DND-41 (cell line): ENCODE measurements at regions not wholly inside any gene's neighbourhood (a gene's known extent, or its start where the extent isn't known, plus 50 kb on each side); places are given as distances from the start of the nearest gene placed in this dataset.

Source experiments
- ATAC-seq: fragments of 200-7000 bp; cut with Tn5 transposase; 3 replicates; pipeline ENCODE4 v1.9.1; 2021; ENCODE audit warnings: low read depth; ENCODE audit not compliant: insufficient read depth
- DNase-seq: peaks from one replicate; pipeline ENCODE4 v3.0.0-alpha.2; 2020
- H2AFZ ChIP-seq: 2 replicates; pipeline ENCODE4 v1.6.0; 2012; ENCODE audit warnings: low read depth, low read length
- H3K27ac ChIP-seq: 2 replicates; pipeline ENCODE4 v1.5.1; 2012; ENCODE audit warnings: low read length, inconsistent platforms
- H3K27me3 ChIP-seq: fragments of 200-600 bp; sonication (generic); 2 replicates; pipeline ENCODE4 v1.6.0; 2012; ENCODE audit warnings: low read length, mild to moderate bottlenecking, inconsistent platforms; ENCODE audit not compliant: insufficient read depth, poor library complexity
- H3K36me3 ChIP-seq: 2 replicates; pipeline ENCODE4 v1.5.1; 2012; ENCODE audit warnings: low read length, inconsistent platforms; ENCODE audit not compliant: insufficient read depth
- H3K4me1 ChIP-seq: 2 replicates; pipeline ENCODE4 v1.5.1; 2012; ENCODE audit warnings: mild to moderate bottlenecking, low read length; ENCODE audit not compliant: insufficient read depth
- H3K4me2 ChIP-seq: 2 replicates; pipeline ENCODE4 v1.6.0; 2012; ENCODE audit warnings: mild to moderate bottlenecking, moderate library complexity, low read length, inconsistent platforms; ENCODE audit not compliant: insufficient read depth
- H3K4me3 ChIP-seq, 2 experiments: fragments of 200-600 bp in 1 of 2; shearing (Covaris generic) in 1 of 2; 2 replicates each; pipeline ENCODE4 v1.5.1; 2012 to 2016; ENCODE audit warnings: inconsistent platforms in 2 of 2, low read length in 2 of 2, mild to moderate bottlenecking in 2 of 2, low read depth in 1 of 2, moderate library complexity in 1 of 2
- H3K79me2 ChIP-seq: 2 replicates; pipeline ENCODE4 v1.6.0; 2012; ENCODE audit warnings: low read length, inconsistent platforms; ENCODE audit not compliant: insufficient read depth
- H3K9ac ChIP-seq: 2 replicates; pipeline ENCODE4 v1.6.0; 2012; ENCODE audit warnings: low read depth, mild to moderate bottlenecking, inconsistent platforms, low read length, moderate library complexity
- H3K9me3 ChIP-seq: 2 replicates; pipeline ENCODE4 v1.5.1; 2012; ENCODE audit warnings: low read length, moderate library complexity, mild to moderate bottlenecking, inconsistent platforms; ENCODE audit not compliant: insufficient read depth, severe bottlenecking
- H4K20me1 ChIP-seq: 2 replicates; pipeline ENCODE4 v1.6.0; 2012; ENCODE audit warnings: low read length; ENCODE audit not compliant: insufficient read depth
- CTCF ChIP-seq: IDR thresholded peaks from 2 replicates; pipeline ENCODE4 v1.5.1; 2012; ENCODE audit warnings: borderline replicate concordance, low read length, moderate library complexity, mild to moderate bottlenecking; ENCODE audit not compliant: poor library complexity, severe bottlenecking; ENCODE audit errors: extremely low read depth
- EZH2 ChIP-seq: IDR thresholded peaks from 3 replicates; pipeline ENCODE4 v1.6.1; 2012; ENCODE audit warnings: borderline replicate concordance, low read depth, mild to moderate bottlenecking, moderate library complexity, low read length, inconsistent platforms; ENCODE audit not compliant: severe bottlenecking

- no peaks in the 10 kb centered on the region for H3K36me3 ChIP-seq
- no peaks in the 10 kb centered on the region for H3K79me2 ChIP-seq
- no peak overlapping the region for H3K27ac ChIP-seq
- no peak overlapping the region for H2AFZ ChIP-seq
- peaks cover 3% of the 10 kb centered on the region for H3K9me3 ChIP-seq
- peak; percentile 59 for ATAC-seq
- DNase-seq = peak; percentile 46
- peaks cover 27% of the 10 kb centered on the region for H3K4me1 ChIP-seq
- H3K4me3 ChIP-seq = no peak overlapping the region
- no peak overlapping the region for H3K9ac ChIP-seq
- H3K27me3 ChIP-seq = no peaks in the 10 kb centered on the region
- TF ChIP-seq EZH2 (no peak), CTCF (no peak)
- no peaks in the 10 kb centered on the region for H4K20me1 ChIP-seq
- H3K4me2 ChIP-seq = no peak overlapping the region
Measured at GRCh38 chr9:81150016-81150625, 539.2 kb downstream of the TLE1 start.

GRCh38 chr9:81146684-81147337, 542.5 kb downstream of the TLE1 start:
- DNase-seq (peak; percentile 44), ATAC-seq (peak; percentile 95)
- TF ChIP-seq EZH2 = no peak
- TF ChIP-seq CTCF = no peak
- H3K79me2 ChIP-seq = no peaks in the 10 kb centered on the region
- peak overlapping the region; percentile 25; the same call in 1 of the 2 replicates for H3K9ac ChIP-seq
- peaks cover 27% of the 10 kb centered on the region for H3K4me1 ChIP-seq
- peak overlapping the region; percentile 42 for H2AFZ ChIP-seq
- peak overlapping the region; percentile 59 for H3K4me2 ChIP-seq
- no peaks in the 10 kb centered on the region for H3K36me3 ChIP-seq
- H3K27ac ChIP-seq = peak overlapping the region; percentile 48
- peak overlapping the region in 1 of 2 experiments; percentile 36; a peak in 1 of 4 replicates for H3K4me3 ChIP-seq
- H3K9me3 ChIP-seq = peaks cover 3% of the 10 kb centered on the region
- no peaks in the 10 kb centered on the region for H4K20me1 ChIP-seq
- no peaks in the 10 kb centered on the region for H3K27me3 ChIP-seq

GRCh38 chr9:81146241-81146640, 543.1 kb downstream of the TLE1 start:
- H3K27ac ChIP-seq = no peak overlapping the region
- no peaks in the 10 kb centered on the region for H4K20me1 ChIP-seq
- no peak overlapping the region for H3K9ac ChIP-seq
- no peak overlapping the region for H3K4me2 ChIP-seq
- H2AFZ ChIP-seq = peak overlapping the region; percentile 42; the same call in 1 of the 2 replicates
- no peaks in the 10 kb centered on the region for H3K27me3 ChIP-seq
- TF ChIP-seq CTCF = no peak
- no peak for ATAC-seq
- no peaks in the 10 kb centered on the region for H3K36me3 ChIP-seq
- no peak overlapping the region for H3K4me3 ChIP-seq
- H3K4me1 ChIP-seq = peaks cover 27% of the 10 kb centered on the region
- peaks cover 3% of the 10 kb centered on the region for H3K9me3 ChIP-seq
- no peak for DNase-seq
- H3K79me2 ChIP-seq = no peaks in the 10 kb centered on the region
